Activated effector memory CD4-positive, alpha-beta T cell treated with anti-CD3 and anti-CD28 coated beads, Interleukin-2, amount 50 U/mL, for 16 hours (primary cell): ENCODE measurements at regions not wholly inside any gene's neighbourhood (a gene's known extent, or its start where the extent isn't known, plus 50 kb on each side); places are given as distances from the start of the nearest gene placed in this dataset.

ENCODE experiments used
- DNase-seq: peaks from one replicate; pipeline ENCODE4 v3.0.0-alpha.2; 2020

DNA sequence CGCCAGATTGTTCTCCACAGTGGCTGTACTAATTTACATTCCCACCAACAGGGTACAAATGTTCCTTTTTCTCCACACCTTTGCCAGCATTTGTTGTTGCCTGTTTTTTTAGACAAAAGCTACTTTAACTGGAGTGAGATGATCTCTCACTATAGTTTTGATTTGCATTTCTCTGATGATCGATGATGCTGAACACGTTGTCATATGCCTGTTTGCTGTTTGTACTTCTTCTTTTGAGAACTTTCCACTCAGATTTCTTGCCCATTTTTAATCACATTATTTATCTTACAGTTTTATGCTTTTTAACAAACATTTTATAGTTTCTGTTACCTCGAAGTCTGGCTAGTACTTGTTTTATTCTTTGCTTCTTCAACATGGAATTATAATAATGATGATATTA lies 643.7 kb upstream of the ALCAM start:
- no peak for DNase-seq

DNA sequence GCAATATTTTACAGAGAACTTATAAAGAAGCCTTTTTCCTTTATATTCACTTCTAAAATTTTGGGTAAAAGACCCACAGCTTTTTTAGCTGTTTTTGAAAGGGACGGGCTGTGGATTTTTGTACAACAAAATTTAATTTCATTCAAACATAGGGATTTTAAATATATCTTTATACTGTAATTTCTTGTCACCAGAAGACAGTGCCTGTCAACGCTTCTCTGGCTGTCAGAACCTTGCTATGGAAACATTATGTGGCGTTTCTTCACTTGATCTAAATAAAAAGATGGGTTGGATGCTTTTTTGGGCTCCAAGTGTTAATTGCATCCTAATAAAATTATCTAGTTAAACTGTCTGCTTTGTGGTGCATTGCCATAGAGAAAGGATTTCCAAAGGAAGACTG lies 635.6 kb upstream of the ALCAM start:
- no peak for DNase-seq

DNA sequence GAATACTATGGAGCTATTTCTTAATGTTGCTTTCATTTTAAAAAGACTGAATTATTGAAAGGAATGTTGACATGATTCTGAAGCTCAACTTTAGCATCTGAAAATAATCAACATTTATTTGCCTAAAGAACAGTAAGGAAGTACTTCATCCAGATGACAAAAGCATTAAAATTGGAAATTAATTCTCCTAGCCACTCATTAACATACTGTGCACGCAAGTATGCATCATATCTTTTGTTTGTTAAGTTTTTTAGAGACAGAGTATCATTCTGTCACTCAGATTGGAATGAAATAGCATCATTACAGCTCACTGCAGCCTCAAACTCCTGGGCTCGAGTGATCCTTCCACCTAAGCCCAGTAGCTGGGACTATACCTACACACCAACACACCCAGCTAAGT lies 632.1 kb upstream of the ALCAM start:
- DNase-seq = no peak

DNA sequence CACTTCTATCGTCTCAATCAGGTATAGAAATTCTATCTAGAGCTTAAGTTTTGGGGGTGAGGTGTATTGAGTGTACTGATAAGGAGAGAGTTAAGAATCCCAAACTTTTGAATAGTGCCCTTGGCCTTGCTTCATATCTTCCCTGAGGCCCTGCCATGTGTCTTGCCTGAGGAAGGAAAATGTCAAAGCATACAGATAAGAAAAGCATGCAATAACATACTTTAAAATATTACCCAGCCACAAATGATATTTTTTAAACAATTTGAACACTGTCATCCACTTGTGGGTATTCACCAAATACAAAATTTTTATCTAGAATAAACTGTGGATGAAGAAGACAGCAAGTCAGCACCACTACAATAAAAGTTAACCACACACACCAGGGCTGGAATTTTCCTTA lies 631.0 kb upstream of the ALCAM start:
- no peak for DNase-seq

DNA sequence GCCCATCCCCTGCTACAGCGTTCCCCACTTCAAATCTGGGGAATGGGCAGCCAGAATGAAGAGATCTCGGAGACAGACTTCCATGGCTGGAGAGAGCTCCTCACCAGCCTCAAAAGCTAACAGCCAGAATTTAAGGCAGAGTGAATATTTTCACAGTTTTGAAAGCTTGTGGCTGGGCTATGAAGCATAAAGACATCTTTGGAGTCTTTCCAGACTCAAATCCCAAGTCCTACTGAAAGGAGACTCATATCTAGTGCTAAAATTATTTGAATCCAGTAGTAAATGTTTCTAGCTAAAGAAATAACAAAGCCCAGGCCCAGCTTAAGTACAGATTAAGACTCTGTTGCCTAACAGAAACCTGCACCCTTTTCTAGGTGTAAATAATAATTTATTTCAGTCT lies 628.4 kb upstream of the ALCAM start:
- no peak for DNase-seq

DNA sequence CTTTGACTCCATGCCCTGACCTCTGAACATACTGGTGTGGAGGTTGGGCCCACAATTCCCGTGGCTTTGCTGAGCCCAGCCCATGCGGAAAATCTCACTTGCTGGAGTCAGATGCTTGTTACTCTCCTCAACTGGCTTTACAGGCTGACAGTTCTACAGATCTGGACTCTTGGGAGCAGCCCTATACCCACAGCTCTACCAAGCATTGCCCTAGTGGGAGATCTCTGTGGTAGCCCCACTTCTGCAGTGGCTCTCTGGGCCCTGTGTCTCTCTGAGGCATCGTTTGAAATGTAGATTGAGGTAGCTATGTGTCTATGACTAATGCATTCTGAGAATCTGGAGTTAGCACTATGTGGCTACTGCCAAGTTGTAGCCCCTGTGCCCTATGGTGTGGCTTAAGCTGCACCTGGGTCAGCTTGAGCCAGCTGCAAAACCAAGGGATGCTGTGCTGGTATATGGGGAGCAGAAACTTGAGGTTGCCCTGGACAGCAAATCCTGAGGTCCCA lies 625.8 kb upstream of the ALCAM start:
- no peak for DNase-seq

DNA sequence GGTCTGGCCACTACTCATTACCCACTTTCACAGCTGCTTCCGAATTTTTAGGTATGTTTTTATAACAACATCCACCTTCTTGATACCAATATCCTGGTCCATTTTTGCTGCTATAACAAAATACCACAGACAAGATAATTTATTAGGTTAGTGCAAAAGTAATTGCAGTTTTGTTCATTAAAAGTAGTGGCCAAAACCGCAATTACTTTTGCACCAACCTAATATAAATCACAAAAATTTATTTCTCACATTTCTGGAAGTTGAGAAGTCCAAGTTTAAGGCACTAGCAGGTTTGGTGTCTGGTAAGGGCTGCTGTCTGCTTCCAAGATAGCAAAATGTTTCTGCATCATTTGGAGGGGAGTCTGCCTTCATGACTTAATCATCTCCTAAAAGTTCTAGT lies 624.7 kb upstream of the ALCAM start:
- no peak for DNase-seq

DNA sequence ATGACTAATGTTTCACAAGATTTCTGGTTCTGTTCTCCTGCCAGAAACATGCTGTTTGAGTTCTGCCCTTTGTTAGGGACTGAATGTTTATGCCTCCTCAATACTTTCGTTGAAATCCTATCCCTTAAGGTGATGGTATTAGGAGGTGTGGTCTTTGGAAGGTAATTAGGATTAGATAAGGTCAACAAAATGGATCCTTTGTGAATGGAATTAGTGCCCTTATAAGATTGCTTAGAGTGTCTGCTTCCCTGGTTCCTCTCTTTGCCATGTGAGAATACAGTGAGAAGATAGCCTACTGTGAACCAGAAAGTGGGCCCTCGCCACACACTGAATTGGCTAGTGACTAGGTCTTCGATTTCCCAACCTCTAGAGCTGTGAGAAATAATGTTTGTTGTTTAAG lies 621.4 kb upstream of the ALCAM start:
- no peak for DNase-seq

DNA sequence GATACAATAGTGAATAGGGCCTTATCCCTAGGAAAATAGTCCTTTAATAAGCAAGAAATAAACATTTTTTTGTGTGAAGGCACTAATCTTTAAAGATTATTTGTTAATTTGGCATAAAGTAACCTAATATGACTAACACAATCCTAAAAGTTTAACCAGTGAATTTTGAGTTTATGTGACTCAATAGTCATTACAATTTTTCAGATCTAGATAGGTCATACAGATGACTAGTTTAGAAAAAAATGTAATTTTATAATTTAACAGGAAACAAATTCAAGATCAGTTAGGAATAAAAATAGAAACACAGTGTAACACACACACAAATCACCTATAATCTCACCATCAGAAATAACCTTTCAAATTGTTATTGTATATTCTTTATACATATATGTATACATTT lies 620.7 kb upstream of the ALCAM start:
- no peak for DNase-seq

DNA sequence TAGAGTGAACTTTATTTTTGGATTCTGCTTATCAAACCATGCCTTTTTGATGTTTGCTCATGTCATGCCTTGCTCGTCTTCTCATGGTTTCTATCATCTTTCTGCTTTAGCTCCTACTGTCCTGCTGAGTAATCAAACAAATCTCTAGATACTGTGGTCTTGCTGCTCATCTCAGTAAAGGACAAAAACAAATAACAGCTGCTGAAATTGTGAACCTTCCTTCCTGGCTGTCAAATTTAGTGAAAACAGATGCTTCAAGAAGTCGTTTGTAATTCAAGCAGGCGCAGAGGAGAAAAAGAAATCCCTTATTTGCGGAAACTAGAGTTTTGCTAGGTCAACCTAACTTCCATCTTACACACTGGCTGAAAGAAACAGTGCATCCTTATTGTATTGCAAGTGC lies 616.1 kb upstream of the ALCAM start:
- DNase-seq = no peak

DNA sequence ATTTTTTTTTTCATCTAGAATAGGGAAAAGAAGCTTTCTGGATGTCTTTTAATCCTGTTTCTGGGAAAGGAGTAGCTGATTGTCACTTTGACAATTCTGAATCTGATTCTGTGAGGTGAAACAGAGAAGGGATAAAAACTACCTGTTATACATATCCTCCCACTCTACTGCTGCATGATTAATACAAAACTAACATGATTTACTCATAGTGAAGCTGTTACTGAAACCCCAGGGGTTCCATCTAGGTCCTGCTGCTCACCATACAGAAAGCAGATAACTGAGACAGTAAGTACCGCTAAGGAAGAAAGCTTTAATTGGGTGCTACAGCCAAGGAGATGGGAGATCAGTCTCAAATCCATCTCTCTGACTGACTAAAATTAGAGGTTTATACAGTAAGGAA lies 610.9 kb upstream of the ALCAM start:
- no peak for DNase-seq

DNA sequence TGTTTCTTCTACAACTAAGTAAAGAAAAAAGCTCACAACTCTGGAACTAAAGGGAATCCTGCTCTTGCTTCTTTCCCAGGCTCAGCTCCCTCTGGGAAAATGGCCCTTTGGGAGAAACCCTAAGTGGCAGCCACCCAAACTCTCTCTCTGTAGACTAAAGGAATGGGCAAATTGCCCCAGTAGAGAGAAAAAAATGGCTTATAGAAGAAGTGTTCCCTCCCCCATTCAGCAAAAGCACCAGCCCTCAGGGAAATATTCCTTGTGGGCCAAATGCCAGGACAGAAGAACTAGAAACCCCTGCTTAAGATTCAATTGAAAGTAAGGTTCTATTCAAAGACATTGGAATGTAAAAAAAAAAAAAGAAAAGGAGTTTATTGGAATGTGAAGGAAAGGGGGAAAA lies 603.7 kb upstream of the ALCAM start:
- DNase-seq = no peak

DNA sequence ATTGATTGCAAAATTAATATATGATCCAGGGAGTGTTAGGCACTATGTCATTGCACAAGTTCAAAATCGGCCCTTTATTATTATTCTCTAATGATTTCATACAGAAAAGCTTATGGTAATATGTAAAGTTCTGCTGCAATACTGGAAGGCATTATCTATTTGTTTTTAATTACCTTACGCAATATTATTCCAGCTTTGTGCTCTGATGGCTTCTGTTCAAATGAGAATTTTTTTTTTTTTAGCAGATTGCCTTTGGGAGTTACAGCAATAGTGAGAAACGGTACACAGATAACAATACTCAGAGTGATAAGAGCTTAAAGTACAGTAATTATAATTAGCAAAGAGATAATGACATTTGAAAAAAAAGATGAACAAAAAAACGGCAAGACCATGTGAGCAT lies 602.2 kb upstream of the ALCAM start:
- DNase-seq = no peak

DNA sequence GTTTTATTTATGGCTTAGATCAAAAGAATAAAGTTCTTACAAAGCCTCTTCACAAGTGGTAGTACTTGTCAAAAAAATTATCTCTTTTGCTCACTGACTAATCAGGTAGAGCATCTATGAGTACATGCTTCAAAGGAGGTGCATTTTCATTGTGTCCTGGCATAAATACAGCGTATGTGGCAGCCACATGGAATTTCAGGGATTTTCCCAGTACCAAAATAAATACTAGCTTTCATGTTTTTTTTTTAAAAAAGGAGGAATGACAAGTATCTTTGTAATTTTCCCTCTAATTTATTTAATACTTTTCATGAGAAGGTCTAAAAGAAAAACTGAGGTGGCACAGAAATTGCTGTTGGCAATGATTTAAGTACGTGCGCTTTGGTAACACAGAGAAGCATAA lies 597.8 kb upstream of the ALCAM start:
- DNase-seq = no peak

DNA sequence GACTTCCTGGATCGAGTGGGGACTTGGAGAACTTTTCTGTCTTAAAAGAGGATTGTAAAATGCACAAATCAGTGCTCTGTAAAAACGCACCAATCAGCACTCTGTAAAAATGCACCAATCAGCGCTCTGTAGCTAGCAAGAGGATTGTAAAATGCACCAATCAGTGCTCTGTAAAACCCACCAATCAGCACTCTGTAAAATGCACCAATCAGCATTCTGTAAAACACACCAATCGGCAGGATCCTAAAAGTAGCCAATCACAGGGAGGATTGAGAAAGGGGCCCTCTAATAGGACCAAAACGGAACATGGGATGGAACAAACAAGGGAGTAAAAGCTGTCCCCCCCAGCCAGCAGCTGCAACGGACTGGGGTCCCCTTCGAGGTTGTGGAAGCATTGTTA lies 587.4 kb upstream of the ALCAM start:
- no peak for DNase-seq

DNA sequence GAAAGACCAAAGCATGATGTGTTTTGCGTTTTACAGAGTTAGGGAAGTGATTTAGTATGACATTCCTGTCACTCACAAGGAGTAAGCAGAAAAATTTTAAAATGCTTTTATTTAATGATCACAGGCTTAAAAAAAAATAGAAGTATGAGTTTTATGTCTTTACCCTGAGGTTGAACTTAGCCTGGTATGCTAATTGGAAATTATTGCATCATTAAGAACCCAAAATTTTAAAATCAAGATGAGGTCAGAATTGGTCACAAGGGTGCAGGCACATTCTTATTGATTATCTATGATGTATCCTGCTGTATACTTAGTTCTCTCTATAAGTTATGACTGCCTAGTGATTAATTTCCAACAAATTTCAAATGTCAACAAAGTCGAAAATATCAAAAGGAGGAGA lies 585.6 kb upstream of the ALCAM start:
- no peak for DNase-seq

DNA sequence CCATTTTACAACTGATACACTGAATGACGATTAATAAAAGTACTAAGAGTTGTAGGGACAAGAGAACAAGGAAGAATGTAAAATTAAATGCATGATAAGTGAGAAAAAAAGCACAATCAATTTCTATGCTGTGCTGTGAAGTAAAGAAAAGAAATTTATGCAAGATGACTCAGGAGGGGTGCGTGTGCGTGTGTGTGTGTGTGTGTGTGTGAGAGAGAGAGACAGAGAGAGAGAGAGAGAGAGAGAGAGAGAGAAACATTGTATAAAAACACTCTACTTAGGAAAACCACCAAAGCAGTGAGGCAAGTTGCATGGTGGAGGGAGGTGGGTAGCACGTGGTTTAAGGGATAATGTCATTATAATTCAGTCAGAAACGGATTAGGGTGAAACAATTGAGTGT lies 580.8 kb upstream of the ALCAM start:
- DNase-seq = no peak

DNA sequence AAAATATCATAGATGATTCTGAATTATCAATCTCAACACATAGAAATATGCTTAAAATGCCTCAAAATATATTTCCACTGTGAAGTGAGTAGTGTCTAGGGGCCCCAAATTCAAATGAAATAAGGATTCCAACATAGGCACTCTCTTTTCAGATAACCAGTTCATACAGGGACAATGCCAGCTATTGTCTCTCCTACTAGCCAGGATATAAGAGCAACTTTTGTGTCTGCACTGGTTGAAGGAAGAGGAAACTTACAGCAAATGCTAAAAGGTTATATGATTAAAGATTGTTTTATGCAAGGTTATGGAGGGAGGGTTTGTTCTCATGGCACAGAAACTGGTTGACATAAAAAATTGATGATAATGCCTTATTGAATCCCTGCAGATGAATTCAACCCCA lies 579.4 kb upstream of the ALCAM start:
- no peak for DNase-seq

DNA sequence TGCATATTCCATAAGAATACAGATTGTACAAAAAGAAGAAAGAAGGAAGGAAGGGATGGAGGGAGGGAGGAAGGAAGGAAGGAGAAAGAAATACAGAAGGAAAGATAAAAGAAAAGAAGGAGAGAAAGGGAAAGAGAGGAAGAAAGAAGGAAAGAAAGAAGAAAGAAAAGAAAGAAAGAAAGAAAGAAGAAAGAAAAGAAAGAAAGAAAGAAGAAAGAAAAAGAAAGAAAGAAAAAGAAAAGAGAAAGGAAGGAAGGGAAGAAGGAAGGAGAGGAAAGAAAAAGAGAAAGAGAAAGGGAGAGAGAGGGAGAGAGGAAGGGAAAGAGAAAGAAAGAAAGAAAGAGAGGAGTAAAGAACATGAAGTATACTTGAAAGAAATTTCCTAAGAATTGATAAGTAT lies 577.9 kb upstream of the ALCAM start:
- no peak for DNase-seq

DNA sequence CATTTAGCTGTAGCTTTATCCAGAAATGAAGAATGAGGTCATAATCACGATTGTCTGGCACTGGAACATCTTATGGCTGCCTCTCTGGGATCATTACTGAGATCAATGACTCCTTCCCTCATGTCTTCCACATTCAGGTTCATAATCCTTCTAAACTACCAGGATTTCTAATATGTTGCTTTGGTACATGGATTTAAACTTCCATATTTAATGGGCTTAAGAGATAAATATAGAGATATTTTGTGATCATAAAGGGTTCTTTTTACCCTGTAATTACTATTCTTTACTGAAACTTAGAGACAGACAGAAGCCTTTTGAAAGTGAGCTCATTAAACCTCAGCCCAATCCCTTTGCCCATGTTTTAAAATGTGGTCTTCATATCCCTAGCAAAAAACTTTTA lies 575.4 kb upstream of the ALCAM start:
- DNase-seq = no peak

DNA sequence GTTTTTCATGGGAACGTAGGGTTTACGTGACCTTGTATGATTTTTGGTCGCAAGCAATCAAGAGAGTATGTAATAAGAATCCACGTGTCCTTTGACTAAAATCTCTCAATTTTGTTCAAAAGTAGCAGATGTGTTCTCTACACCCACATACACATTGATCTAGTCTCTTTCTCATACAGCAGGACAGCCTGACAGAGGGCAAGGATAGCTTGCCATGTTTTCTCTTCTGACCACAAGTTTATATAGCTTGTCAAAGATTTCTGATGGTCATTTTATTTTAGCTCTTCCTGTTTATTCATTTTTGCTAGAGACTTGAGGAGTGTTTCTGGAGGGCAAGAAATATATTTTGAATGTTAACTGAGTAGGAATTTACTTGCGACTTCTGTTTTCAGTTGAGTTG lies 570.2 kb upstream of the ALCAM start:
- no peak for DNase-seq

DNA sequence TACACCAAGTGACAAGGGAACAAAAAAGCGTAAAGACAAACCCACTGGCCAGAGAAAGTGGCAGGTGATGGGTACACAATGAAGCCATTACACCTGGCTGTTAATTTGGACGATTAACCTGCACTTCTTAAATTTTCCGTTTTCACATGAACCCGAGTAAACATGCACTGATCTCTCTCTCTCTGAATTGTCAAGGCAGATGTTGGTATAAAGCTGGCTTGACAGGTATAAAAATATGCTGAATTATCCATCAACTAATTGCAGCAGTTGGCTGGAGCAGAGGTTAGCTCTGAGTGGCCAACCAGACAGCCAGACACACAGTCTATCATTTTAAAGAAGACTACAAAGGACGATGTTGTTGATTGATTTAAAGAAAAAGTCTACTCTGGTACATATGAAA lies 561.7 kb upstream of the ALCAM start:
- no peak for DNase-seq

DNA sequence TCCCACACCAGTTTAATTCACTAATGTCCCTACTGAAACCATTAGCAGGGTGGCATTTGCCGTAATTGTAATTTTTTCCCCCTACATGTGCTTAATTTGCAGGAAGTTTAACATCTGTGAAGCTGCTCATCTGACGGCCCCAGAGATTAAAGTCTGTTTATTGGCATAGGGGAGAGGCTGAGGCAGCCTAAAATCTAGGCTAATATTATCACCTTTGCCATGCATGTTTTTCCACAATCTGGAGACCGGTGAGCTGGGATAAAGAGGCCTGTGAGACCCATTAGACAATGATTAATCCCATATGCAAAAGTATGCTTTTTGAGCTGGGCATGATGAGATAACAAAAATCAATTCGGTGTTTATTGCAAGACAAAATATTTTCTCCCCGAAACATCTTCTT lies 561.2 kb upstream of the ALCAM start:
- DNase-seq = no peak

DNA sequence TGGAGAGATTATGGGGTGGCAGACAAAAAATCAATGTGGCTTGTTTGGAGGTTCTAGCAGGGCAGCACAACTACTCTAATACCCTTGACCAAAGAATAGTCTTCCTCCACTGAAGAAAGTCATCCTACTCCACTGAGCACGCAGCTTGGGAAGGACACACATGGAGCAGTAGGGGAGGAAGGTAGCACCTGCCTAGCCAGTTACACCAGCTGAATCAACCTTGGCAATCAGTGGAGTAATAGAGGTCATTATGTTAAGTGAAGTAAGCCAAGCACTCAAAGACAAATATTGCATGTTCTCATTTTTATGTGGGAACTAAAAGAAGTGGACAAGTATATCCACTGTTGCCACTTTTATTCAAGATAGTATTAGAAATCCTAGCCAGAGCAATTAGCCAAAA lies 555.8 kb upstream of the ALCAM start:
- DNase-seq = no peak

DNA sequence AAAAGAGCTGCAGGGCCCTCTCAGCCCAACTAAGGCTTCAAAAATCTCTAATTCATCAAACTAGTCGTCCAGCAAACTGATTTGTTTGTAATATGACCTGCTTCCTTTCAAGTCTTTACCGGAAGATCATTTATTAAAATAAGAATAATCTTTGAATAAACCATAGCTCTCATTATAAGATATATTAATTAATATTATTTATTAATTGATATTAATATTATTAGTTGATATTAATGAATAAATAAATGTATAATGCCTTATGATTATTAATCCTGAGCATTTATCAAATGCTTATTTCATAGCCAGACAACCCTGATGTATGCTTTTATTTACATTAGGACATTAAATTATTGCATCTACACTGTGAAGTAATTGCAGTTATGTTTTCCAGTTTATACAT lies 550.7 kb upstream of the ALCAM start:
- no peak for DNase-seq

DNA sequence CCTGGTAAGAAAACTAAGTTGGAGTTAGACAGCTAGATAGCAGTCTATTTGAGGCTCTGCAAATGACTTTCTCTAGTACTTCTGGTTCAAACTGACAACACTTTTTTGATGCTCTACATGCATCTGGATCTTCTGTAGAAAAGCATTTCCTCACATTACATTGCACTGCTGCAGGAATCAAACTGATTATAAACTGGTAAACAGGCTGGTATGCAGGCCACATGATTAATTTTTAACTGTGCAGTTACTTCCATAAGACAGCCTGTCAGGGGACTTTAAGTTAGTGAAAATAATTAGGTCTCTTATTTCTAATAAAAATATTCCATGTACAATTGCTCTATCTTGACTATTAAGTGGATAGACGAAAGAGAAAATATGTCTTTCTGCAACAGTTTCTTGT lies 550.0 kb upstream of the ALCAM start:
- DNase-seq = no peak
